ENCODE measurements at regions not wholly inside any gene's neighbourhood (a gene's known extent, or its start where the extent isn't known, plus 50 kb on each side); places are given as distances from the start of the nearest gene placed in this dataset.

DNA sequence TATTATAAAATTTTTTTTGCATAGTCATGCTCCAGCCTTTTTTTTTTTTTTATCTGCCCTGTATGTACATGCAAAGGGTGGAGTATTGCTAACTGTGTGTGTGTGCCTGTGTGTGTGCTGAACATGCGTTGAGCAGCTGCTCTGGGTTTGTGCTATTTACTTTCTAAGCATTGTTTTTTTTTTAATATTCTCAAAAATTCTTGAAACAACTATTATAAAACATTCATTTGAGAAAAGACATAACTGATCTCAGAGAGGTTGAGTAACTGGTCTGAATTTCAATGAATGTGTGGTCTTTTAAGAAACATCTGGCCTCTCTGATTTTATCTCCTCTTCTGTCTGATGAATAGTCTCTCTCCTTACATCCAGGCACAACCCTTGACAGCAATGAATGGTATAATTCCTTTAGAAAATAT lies 366.0 kb upstream of the SLC14A2 start:
- no peak for DNase-seq (ENCODE audit: low spot score)
- peaks cover 82% of the 10 kb centered on the region for H3K4me1 Mint-ChIP-seq (ENCODE audit: low read depth)
- peak overlapping the region; percentile 88 for H3K27ac Mint-ChIP-seq (ENCODE audit: unreplicated experiment)

GRCh38 chr18:45250479-45250878 lies 364.8 kb upstream of the SLC14A2 start:
- no peak for DNase-seq (ENCODE audit: low spot score)
- Mint-ChIP-seq H3K27ac (ENCODE audit: unreplicated experiment) (peak overlapping the region; percentile 88), H3K4me1 (ENCODE audit: low read depth) (peaks cover 85% of the 10 kb centered on the region), H3K36me3 (ENCODE audit: low read depth) (no peaks in the 10 kb centered on the region), H3K27me3 (ENCODE audit: low read depth) (no peaks in the 10 kb centered on the region), H3K4me3 (ENCODE audit: unreplicated experiment) (no peak overlapping the region), H3K9me3 (ENCODE audit: low read depth) (no peaks in the 10 kb centered on the region)
- no peak for TF ChIP-seq CTCF (IDR thresholded peaks at IDR 0.05)

More for the DNA sequence above, 366.0 kb upstream of the SLC14A2 start:
- Mint-ChIP-seq H3K27me3 (ENCODE audit: low read depth) (no peaks in the 10 kb centered on the region), H3K9me3 (ENCODE audit: low read depth) (no peaks in the 10 kb centered on the region), H3K36me3 (ENCODE audit: low read depth) (no peaks in the 10 kb centered on the region), H3K4me3 (ENCODE audit: unreplicated experiment) (no peak overlapping the region)
- no peak for TF ChIP-seq CTCF (IDR thresholded peaks at IDR 0.05)

- no peak for TF ChIP-seq CTCF (IDR thresholded peaks at IDR 0.05)
- H3K9me3 Mint-ChIP-seq (ENCODE audit: low read depth): no peaks in the 10 kb centered on the region
- H3K27me3 Mint-ChIP-seq (ENCODE audit: low read depth): no peaks in the 10 kb centered on the region
- H3K36me3 Mint-ChIP-seq (ENCODE audit: low read depth): no peaks in the 10 kb centered on the region
- peaks cover 86% of the 10 kb centered on the region for H3K4me1 Mint-ChIP-seq (ENCODE audit: low read depth)
- peak overlapping the region; percentile 78 for H3K27ac Mint-ChIP-seq (ENCODE audit: unreplicated experiment)
- no peak for DNase-seq (ENCODE audit: low spot score)
- no peak overlapping the region for H3K4me3 Mint-ChIP-seq (ENCODE audit: unreplicated experiment)
Observed at GRCh38 chr18:45251236-45251635, 364.0 kb upstream of the SLC14A2 start.

- H3K4me1 Mint-ChIP-seq (ENCODE audit: low read depth): peaks cover 81% of the 10 kb centered on the region
Observed at GRCh38 chr18:45252474-45252873, 362.8 kb upstream of the SLC14A2 start.

DNA sequence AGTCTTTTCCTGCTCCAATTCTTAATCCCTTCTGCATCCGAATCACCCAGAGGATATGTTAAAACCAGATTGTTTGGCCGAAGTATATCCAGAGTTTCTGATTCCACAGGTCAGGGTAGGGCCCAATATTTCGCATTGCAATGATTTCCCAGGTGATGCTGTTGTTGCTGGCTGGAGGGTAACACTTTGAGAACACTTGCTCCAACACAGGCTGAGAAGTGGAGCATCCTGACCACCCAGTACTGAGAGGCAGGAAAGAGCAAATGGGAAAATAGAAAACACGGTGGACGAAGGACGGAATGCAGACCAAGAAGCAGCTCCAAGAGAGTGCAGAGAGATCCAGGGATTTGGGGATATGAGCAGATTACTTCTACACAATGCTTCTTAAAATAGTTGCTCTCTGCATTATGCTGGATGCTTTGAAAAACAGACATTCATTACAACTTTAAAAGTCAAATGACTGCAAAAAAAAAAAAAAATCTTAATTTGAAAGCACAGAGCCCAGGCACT lies 362.2 kb upstream of the SLC14A2 start:
- Mint-ChIP-seq H3K27ac (ENCODE audit: unreplicated experiment) (no peak overlapping the region), H3K4me1 (ENCODE audit: low read depth) (peaks cover 75% of the 10 kb centered on the region), H3K27me3 (ENCODE audit: low read depth) (no peaks in the 10 kb centered on the region), H3K9me3 (ENCODE audit: low read depth) (no peaks in the 10 kb centered on the region), H3K36me3 (ENCODE audit: low read depth) (no peaks in the 10 kb centered on the region), H3K4me3 (ENCODE audit: unreplicated experiment) (no peak overlapping the region)
- no peak for DNase-seq (ENCODE audit: low spot score)
- no peak for TF ChIP-seq CTCF (IDR thresholded peaks at IDR 0.05)

More at GRCh38 chr18:45252474-45252873, 362.8 kb upstream of the SLC14A2 start:
- H3K4me3 Mint-ChIP-seq (ENCODE audit: unreplicated experiment): no peak overlapping the region
- no peaks in the 10 kb centered on the region for H3K27me3 Mint-ChIP-seq (ENCODE audit: low read depth)
- DNase-seq (ENCODE audit: low spot score): no peak
- no peak for TF ChIP-seq CTCF (IDR thresholded peaks at IDR 0.05)
- H3K9me3 Mint-ChIP-seq (ENCODE audit: low read depth): no peaks in the 10 kb centered on the region
- no peak overlapping the region for H3K27ac Mint-ChIP-seq (ENCODE audit: unreplicated experiment)
- H3K36me3 Mint-ChIP-seq (ENCODE audit: low read depth): no peaks in the 10 kb centered on the region
